Transverse colon (tissue), 4 donors: ENCODE measurements at regions not wholly inside any gene's neighbourhood (a gene's known extent, or its start where the extent isn't known, plus 50 kb on each side); places are given as distances from the start of the nearest gene placed in this dataset.

ENCODE experiments used
- DNase-seq: peaks from one replicate; pipeline ENCODE4 v3.0.0-alpha.2; 2019
- H3K27ac ChIP-seq, 4 donors: fragments of 200-600 bp; sonication (generic); 2 replicates each; pipeline ENCODE4 v1.5.1; 2016 to 2018; ENCODE audit warnings: inconsistent platforms in 4 of 4
- H3K27me3 ChIP-seq: fragments of 200-600 bp; sonication (generic); 2 replicates; pipeline ENCODE4 v1.5.1; 2017; ENCODE audit warnings: inconsistent platforms
- H3K36me3 ChIP-seq, 4 donors: fragments of 200-600 bp; sonication (generic); 2 replicates each; pipeline ENCODE4 v1.5.1; 2017 to 2019; ENCODE audit warnings: inconsistent platforms in 4 of 4
- H3K4me1 ChIP-seq, 4 donors: fragments of 200-600 bp; sonication (generic); 2 replicates each; pipeline ENCODE4 v1.5.1; 2017 to 2020; ENCODE audit warnings: inconsistent platforms in 4 of 4
- H3K4me3 ChIP-seq, 4 donors: fragments of 200-600 bp; sonication (generic); 1 replicate in 1 of 4; 2 replicates in 3 of 4; pipeline versions ENCODE4 v1.5.1 to v1.6.1; 2017 to 2019; ENCODE audit warnings: inconsistent platforms in 4 of 4
- H3K9me3 ChIP-seq, 2 donors: fragments of 200-600 bp; sonication (generic); 2 replicates each; pipeline ENCODE4 v1.5.1; 2017 to 2019; ENCODE audit warnings: inconsistent platforms in 2 of 2
- EP300 ChIP-seq: sonication (generic); formaldehyde crosslinking; IDR thresholded peaks from one replicate; pipeline ENCODE4 v1.6.1; 2017; ENCODE audit warnings: antibody characterized with exemption, low read depth
- POLR2A ChIP-seq: fragments of 450-650 bp; IDR thresholded peaks from one replicate; pipeline ENCODE4 v1.6.1; 2016; ENCODE audit warnings: antibody characterized with exemption, mild to moderate bottlenecking, moderate library complexity
- POLR2AphosphoS5 ChIP-seq, 3 donors: sonication (generic); formaldehyde crosslinking; IDR thresholded peaks; one replicate each; pipeline ENCODE4 v1.6.1; 2016; ENCODE audit warnings: antibody characterized with exemption in 3 of 3
- WGBS, 2 donors: methylation state at CpG; one replicate each; pipeline ENCODE4 v1.1.5; 2018; ENCODE audit warnings: low coverage in 1 of 2; 5-methylcytosine and 5-hydroxymethylcytosine counted together
- in situ Hi-C, 4 donors: fragments of 200-750 bp; cut with MboI; loops; one replicate each; pipeline versions ENCODE4 v1.15.0 to v1.15.1; 2017; ENCODE audit warnings: low sequenced_read_pairs in 3 of 4, low pct_ligation_motif_present in 1 of 4, low pct_unique_long_range_greater_than_20kb in 1 of 4
- intact Hi-C: fragments of 100-400 bp; cut with DNase I; formaldehyde crosslinking; loops from one replicate; pipeline ENCODE4 v1.15.1; 2023; ENCODE audit warnings: low total_unique reads
- TF ChIP-seq, protein P1 (sequence below), 5 experiments: fragments of 200-600 bp in 3 of 5; fragments of 450-650 bp in 2 of 5; sonication (generic) in 3 of 5; IDR thresholded peaks; 1 replicate in 2 of 5; 2 replicates in 3 of 5; pipeline ENCODE4 v1.5.1; 2016 to 2017; ENCODE audit warnings: antibody characterized with exemption in 5 of 5, inconsistent platforms in 3 of 5, mild to moderate bottlenecking in 2 of 5, moderate library complexity in 1 of 5

- DNase-seq: peak; percentile 49
- peaks cover 8 to 44% (median 25%) of the 10 kb centered on the region in 4 donors for H3K4me1 ChIP-seq
- no peaks in the 10 kb centered on the region for H3K27me3 ChIP-seq
- H3K9me3 ChIP-seq: no peaks in the 10 kb centered on the region
- H3K4me3 ChIP-seq: peak overlapping the region in 1 of 4 donors; percentile 12
- intact Hi-C loops: no loop called here
- 44 to 48% methylated on average over 4 to 11 of the region's 11 CpGs for WGBS, 2 donors
- in situ Hi-C loops: no loop called here
- H3K27ac ChIP-seq: peak overlapping the region; percentile 61 to 77 (median 72)
- H3K36me3 ChIP-seq: no peaks in the 10 kb centered on the region
- TF ChIP-seq, protein P1, sequence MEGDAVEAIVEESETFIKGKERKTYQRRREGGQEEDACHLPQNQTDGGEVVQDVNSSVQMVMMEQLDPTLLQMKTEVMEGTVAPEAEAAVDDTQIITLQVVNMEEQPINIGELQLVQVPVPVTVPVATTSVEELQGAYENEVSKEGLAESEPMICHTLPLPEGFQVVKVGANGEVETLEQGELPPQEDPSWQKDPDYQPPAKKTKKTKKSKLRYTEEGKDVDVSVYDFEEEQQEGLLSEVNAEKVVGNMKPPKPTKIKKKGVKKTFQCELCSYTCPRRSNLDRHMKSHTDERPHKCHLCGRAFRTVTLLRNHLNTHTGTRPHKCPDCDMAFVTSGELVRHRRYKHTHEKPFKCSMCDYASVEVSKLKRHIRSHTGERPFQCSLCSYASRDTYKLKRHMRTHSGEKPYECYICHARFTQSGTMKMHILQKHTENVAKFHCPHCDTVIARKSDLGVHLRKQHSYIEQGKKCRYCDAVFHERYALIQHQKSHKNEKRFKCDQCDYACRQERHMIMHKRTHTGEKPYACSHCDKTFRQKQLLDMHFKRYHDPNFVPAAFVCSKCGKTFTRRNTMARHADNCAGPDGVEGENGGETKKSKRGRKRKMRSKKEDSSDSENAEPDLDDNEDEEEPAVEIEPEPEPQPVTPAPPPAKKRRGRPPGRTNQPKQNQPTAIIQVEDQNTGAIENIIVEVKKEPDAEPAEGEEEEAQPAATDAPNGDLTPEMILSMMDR (IDR thresholded peaks at IDR 0.05): no peak
- TF ChIP-seq POLR2AphosphoS5 (IDR thresholded peaks at IDR 0.05): peak in 1 of 3 donors; percentile 31
Measured at GRCh38 chr9:109918339-109919163, 138.6 kb downstream of the PALM2AKAP2 start.

GRCh38 chr9:109919736-109920408 lies 139.9 kb downstream of the PALM2AKAP2 start:
- Histone ChIP-seq H3K27ac (no peak overlapping the region), H3K27me3 (no peaks in the 10 kb centered on the region), H3K9me3 (no peaks in the 10 kb centered on the region), H3K36me3 (no peaks in the 10 kb centered on the region), H3K4me1 (peaks cover 8 to 36% (median 23%) of the 10 kb centered on the region in 4 donors), H3K4me3 (no peak overlapping the region)
- intact Hi-C loops: no loop called here
- 92 to 100% methylated on average over 2 of the region's 2 CpGs for WGBS, 2 donors
- no peak for DNase-seq
- no peak for TF ChIP-seq POLR2AphosphoS5 (IDR thresholded peaks at IDR 0.05)
- TF ChIP-seq, protein P1 (IDR thresholded peaks at IDR 0.05): no peak
- no peak for TF ChIP-seq EP300
- no peak for TF ChIP-seq POLR2A
- in situ Hi-C loops: no loop called here

GRCh38 chr9:109922617-109923470 lies 142.8 kb downstream of the PALM2AKAP2 start:
- no peak for DNase-seq

More at GRCh38 chr9:109922617-109923470, 142.8 kb downstream of the PALM2AKAP2 start:
- TF ChIP-seq, protein P1 (IDR thresholded peaks at IDR 0.05): no peak
- TF ChIP-seq EP300 (no peak), POLR2AphosphoS5 (IDR thresholded peaks at IDR 0.05) (no peak), POLR2A (no peak)
- in situ Hi-C loops (no loop called here), intact Hi-C loops (no loop called here)
- WGBS, 2 donors: 32% methylated on average over 2 of the region's 2 CpGs; no CpG with 5 or more reads in 1 of the 2 donors
- Histone ChIP-seq H3K9me3 (no peaks in the 10 kb centered on the region), H3K27me3 (no peaks in the 10 kb centered on the region), H3K4me1 (peaks cover 4 to 33% (median 16%) of the 10 kb centered on the region in 4 donors), H3K4me3 (no peak overlapping the region), H3K36me3 (no peaks in the 10 kb centered on the region), H3K27ac (peak overlapping the region in 1 of 4 donors; percentile 19)
